ENCODE measurements at regions not wholly inside any gene's neighbourhood (a gene's known extent, or its start where the extent isn't known, plus 50 kb on each side); places are given as distances from the start of the nearest gene placed in this dataset.
"Not testable (repeated sequence)": the region's sequence is repeated elsewhere in the genome, so short reads cannot be mapped to it uniquely, and the experiment has no call there.

DNA sequence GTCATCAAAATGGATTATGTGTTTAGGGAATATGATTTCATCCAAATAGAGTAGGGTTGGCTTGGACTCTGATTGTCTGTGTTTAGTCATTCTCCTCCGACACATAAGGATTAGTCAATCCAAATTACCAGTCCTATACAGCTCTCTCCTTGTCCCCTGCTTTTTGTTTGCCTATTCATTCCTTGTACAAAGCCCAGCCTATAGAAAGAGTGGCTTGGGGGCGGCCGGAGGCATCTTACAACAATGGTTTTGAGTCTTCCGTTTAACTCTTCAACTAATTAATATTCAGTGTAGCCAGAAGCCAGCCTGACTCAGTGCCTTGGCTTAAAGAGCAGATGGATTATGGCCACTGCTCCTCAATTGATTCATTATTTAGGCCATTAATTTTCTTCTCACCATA, 796.6 kb upstream of the POU3F4 start:
- H3K36me3 ChIP-seq = no peaks in the 10 kb centered on the region
- WGBS, 2 donors = 66% methylated on average over 4 of the region's 4 CpGs
- TF ChIP-seq, protein P1, sequence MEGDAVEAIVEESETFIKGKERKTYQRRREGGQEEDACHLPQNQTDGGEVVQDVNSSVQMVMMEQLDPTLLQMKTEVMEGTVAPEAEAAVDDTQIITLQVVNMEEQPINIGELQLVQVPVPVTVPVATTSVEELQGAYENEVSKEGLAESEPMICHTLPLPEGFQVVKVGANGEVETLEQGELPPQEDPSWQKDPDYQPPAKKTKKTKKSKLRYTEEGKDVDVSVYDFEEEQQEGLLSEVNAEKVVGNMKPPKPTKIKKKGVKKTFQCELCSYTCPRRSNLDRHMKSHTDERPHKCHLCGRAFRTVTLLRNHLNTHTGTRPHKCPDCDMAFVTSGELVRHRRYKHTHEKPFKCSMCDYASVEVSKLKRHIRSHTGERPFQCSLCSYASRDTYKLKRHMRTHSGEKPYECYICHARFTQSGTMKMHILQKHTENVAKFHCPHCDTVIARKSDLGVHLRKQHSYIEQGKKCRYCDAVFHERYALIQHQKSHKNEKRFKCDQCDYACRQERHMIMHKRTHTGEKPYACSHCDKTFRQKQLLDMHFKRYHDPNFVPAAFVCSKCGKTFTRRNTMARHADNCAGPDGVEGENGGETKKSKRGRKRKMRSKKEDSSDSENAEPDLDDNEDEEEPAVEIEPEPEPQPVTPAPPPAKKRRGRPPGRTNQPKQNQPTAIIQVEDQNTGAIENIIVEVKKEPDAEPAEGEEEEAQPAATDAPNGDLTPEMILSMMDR (IDR thresholded peaks at IDR 0.05) = no peak
- no peak for TF ChIP-seq POLR2A (IDR thresholded peaks at IDR 0.05)
- no peak overlapping the region for H3K4me3 ChIP-seq (replicated peaks in 1 of 3)
- no peak for DNase-seq
- no peaks in the 10 kb centered on the region for H3K4me1 ChIP-seq
- H3K9me3 ChIP-seq = no peaks in the 10 kb centered on the region
- no peak overlapping the region for H3K27ac ChIP-seq
- H3K27me3 ChIP-seq = no peaks in the 10 kb centered on the region
- intact Hi-C loops (cut with DNase I) = no loop called here

DNA sequence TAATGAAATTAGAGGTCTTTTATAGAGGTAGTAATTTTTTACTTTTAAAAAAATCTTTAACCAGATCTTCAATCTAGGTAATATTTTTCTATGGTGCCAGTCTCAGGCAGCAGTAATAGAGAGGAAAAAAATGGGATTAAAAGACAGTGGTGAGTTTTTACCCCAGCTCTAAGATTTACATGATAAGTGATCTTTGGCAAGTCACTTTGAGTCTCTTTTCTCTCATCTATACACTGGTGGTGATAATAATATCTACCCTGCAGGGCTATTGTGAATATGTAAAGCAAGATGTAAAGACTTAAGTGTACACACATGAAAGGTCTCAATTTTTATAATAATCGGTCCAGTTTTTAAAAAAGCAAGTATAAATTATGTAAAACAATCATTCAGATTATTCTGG, 786.2 kb upstream of the POU3F4 start:
- TF ChIP-seq, protein P1 (IDR thresholded peaks at IDR 0.05) = no peak
- TF ChIP-seq POLR2A (IDR thresholded peaks at IDR 0.05) = no peak
- no peaks in the 10 kb centered on the region for H3K36me3 ChIP-seq
- no peak for DNase-seq
- intact Hi-C loops (cut with DNase I) = no loop called here
- H3K9me3 ChIP-seq = no peaks in the 10 kb centered on the region
- H3K27ac ChIP-seq = no peak overlapping the region
- WGBS, 2 donors = 74 to 81% methylated on average over 1 of the region's 1 CpG
- no peaks in the 10 kb centered on the region for H3K4me1 ChIP-seq
- no peaks in the 10 kb centered on the region for H3K27me3 ChIP-seq
- H3K4me3 ChIP-seq (replicated peaks in 1 of 3) = no peak overlapping the region

DNA sequence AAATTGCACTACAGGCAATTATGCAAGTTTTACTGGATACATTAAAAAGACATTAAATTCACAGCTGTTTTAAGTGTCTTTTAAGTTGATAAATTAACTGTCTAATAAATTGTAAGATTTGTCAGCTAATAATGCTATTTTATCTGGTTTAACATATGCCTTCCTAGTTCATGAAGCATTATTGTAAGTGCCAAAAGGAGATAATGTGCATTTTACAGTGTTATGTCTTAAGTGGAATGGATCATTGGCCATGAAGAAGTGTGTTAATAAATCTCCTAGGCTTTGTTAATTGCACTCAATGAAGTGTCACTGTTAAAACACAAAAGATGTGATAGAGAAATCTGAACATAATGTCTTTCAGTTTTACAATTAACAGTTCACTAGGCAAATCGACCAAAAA, 784.3 kb upstream of the POU3F4 start:
- H3K4me1 ChIP-seq = no peaks in the 10 kb centered on the region
- H3K36me3 ChIP-seq = no peaks in the 10 kb centered on the region
- H3K4me3 ChIP-seq (replicated peaks in 1 of 3) = no peak overlapping the region
- no peak overlapping the region for H3K27ac ChIP-seq
- TF ChIP-seq POLR2A (IDR thresholded peaks at IDR 0.05) = no peak
- TF ChIP-seq, protein P1 (IDR thresholded peaks at IDR 0.05) = no peak
- no peaks in the 10 kb centered on the region for H3K9me3 ChIP-seq
- WGBS, 2 donors = 80 to 100% methylated on average over 1 of the region's 1 CpG
- H3K27me3 ChIP-seq = no peaks in the 10 kb centered on the region
- intact Hi-C loops (cut with DNase I) = no loop called here
- no peak for DNase-seq

DNA sequence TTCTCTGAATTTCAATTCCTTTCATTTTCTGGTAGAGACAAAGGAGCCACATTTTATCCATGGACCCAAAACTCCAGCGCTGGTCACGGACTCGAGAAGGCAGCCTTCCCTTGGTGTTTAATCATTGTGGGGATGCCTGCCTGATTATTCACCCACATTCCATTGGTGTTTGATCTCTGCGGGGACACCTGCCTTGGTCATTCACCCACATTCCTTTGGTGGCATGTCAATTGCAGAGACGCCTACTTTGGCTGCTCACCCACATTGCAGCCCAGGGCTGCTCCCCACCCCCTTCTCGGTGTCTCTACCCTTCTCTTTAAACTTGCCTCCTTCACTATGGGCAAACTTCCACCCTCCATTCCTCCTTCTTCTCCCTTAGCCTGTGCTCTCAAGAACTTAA, 780.7 kb upstream of the POU3F4 start:
- intact Hi-C loops (cut with DNase I); H3K4me3 ChIP-seq (replicated peaks in 1 of 3); H3K27ac ChIP-seq; H3K36me3 ChIP-seq; DNase-seq; H3K27me3 ChIP-seq; H3K9me3 ChIP-seq; H3K4me1 ChIP-seq: not testable (repeated sequence)
- 93% methylated on average over 6 of the region's 6 CpGs; no CpG with 5 or more reads in 1 of the 2 donors for WGBS, 2 donors

DNA sequence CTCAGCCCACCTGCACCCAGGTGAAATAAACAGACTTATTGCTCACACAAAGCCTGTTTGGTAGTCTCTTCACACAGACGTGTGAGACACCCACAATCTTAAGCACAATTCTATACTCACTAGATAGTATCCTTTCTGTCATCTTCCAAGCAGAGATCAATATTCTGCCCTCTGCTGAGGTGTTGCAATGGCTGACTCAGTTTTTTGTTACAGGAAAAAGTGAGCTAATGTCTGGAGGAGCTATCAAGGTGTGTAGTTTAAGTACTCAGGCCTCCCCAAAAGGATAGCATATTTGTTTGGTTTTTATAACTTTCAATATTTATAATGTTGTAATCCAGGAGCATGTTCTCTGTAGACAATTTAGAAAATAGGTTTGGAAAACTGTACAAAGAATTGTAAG, 775.2 kb upstream of the POU3F4 start:
- intact Hi-C loops (cut with DNase I) = no loop called here
- Histone ChIP-seq H3K36me3 (no peaks in the 10 kb centered on the region), H3K27me3 (no peaks in the 10 kb centered on the region), H3K27ac (no peak overlapping the region), H3K4me3 (replicated peaks in 1 of 3) (no peak overlapping the region), H3K4me1 (no peaks in the 10 kb centered on the region), H3K9me3 (no peaks in the 10 kb centered on the region)
- no peak for DNase-seq
- WGBS, 2 donors = 76 to 88% methylated on average over 1 of the region's 1 CpG
- TF ChIP-seq POLR2A (IDR thresholded peaks at IDR 0.05) = no peak
- TF ChIP-seq, protein P1 (IDR thresholded peaks at IDR 0.05) = no peak

DNA sequence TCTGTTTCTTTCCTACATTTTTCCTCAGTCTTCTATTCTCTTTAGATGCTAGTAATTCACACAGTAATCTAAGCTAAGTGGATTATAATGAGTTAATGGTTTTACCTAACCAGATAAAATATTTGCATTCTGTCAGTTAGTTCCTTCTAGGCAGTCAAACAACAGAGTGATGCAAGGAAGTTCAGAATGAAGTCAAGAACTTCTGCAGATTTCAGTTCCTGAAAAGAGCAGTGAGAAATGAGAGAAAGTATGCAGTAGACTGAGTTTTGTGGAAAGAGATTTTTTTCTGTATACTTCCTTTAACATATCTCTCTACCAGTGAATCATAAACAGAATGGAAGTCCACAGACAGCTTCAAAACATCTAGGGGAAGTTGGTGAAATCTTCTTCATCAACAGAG, 774.0 kb upstream of the POU3F4 start:
- no peak for DNase-seq
- no peaks in the 10 kb centered on the region for H3K4me1 ChIP-seq

DNA sequence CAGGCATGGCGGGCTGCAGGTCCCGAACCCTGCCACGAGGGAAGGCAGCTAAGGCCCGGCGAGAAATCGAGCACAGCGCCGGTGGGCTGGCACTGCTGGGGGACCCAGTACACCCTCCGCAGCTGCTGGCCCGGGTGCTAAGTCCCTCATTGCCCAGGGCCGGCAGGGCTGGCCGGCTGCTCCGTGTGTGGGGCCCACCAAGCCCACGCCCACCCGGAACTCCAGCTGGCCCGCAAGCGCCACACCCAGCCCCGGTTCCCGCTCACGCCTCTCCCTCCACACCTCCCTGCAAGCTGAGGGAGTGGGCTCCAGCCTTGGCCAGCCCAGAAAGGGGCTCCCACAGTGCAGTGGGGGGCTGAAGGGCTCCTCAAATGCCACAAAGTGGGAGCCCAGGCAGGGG, 769.8 kb upstream of the POU3F4 start:
- intact Hi-C loops (cut with DNase I) = not testable (repeated sequence)

More for the DNA sequence above, 774.0 kb upstream of the POU3F4 start:
- Histone ChIP-seq H3K4me3 (replicated peaks in 1 of 3) (no peak overlapping the region), H3K9me3 (no peaks in the 10 kb centered on the region), H3K27me3 (no peaks in the 10 kb centered on the region), H3K36me3 (no peaks in the 10 kb centered on the region), H3K27ac (no peak overlapping the region)
- TF ChIP-seq, protein P1 (IDR thresholded peaks at IDR 0.05) = no peak
- no peak for TF ChIP-seq POLR2A (IDR thresholded peaks at IDR 0.05)
- intact Hi-C loops (cut with DNase I) = no loop called here

More for the DNA sequence above, 769.8 kb upstream of the POU3F4 start:
- H3K4me1 ChIP-seq; H3K36me3 ChIP-seq; DNase-seq; H3K9me3 ChIP-seq; H3K27ac ChIP-seq; H3K27me3 ChIP-seq; H3K4me3 ChIP-seq (replicated peaks in 1 of 3): not testable (repeated sequence)
- 100% methylated on average over 4 of the region's 20 CpGs; no CpG with 5 or more reads in 1 of the 2 donors for WGBS, 2 donors

Measured in thyroid gland (tissue), 4 donors.